ENCODE measurements at regions not wholly inside any gene's neighbourhood (a gene's known extent, or its start where the extent isn't known, plus 50 kb on each side); places are given as distances from the start of the nearest gene placed in this dataset.

DNA sequence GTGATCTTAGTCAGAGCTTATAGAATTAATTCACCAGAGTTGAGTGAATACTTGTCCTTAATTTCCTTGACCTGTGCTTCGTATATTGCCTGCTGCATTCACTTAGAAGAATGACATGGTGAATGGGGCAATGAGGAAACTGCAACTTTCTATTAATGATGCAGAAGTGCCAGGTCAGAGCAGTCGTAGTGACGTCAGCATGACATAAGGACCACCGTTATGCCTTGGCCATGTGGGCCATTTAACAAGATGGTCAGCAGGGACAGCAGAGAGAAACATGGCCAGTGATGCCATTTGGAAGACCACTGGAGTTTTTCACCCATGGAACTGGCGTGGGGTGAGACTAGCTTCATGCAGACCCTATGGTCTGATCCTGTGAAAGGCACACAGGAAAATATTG lies 1469.4 kb upstream of the TMEM132C start:
- no peaks in the 10 kb centered on the region for H3K36me3 ChIP-seq (replicated peaks in 1 of 2)
- no peak overlapping the region for H3K4me3 ChIP-seq
- DNase-seq, result no peak
- TF ChIP-seq, protein P1, sequence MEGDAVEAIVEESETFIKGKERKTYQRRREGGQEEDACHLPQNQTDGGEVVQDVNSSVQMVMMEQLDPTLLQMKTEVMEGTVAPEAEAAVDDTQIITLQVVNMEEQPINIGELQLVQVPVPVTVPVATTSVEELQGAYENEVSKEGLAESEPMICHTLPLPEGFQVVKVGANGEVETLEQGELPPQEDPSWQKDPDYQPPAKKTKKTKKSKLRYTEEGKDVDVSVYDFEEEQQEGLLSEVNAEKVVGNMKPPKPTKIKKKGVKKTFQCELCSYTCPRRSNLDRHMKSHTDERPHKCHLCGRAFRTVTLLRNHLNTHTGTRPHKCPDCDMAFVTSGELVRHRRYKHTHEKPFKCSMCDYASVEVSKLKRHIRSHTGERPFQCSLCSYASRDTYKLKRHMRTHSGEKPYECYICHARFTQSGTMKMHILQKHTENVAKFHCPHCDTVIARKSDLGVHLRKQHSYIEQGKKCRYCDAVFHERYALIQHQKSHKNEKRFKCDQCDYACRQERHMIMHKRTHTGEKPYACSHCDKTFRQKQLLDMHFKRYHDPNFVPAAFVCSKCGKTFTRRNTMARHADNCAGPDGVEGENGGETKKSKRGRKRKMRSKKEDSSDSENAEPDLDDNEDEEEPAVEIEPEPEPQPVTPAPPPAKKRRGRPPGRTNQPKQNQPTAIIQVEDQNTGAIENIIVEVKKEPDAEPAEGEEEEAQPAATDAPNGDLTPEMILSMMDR (IDR thresholded peaks at IDR 0.05), result no peak
- no peak for TF ChIP-seq POLR2A (IDR thresholded peaks at IDR 0.05)
- no peaks in the 10 kb centered on the region for H3K4me1 ChIP-seq (replicated peaks in 1 of 2)
- WGBS, 4 donors, result 68 to 78% (median 77%) methylated on average over 5 of the region's 5 CpGs
- intact Hi-C loops (cut with DNase I), result no loop called here
- H3K9me3 ChIP-seq (replicated peaks in 1 of 3), result no peaks in the 10 kb centered on the region
- no peak overlapping the region for H3K27ac ChIP-seq
- no peaks in the 10 kb centered on the region for H3K27me3 ChIP-seq

DNA sequence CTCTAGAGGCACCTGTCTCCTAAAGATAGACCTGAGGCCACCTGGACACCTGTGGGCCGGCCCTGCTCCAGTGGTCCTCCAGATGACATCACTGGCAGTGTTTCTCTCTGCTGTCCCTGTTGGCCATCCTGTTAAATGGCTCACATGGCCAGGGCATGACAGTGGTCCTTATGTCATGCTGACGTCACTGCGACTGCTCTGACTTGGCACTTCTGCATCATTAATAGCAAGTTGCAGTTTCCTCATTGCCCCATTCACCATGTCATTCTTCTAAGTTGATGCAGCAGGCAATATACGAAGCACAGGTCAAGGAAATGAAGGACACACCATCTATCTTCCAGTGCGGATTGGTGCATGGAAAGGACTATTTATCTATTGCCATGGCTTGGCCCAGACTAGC lies 1468.5 kb upstream of the TMEM132C start:
- Histone ChIP-seq H3K4me1 (replicated peaks in 1 of 2) (no peaks in the 10 kb centered on the region), H3K9me3 (replicated peaks in 1 of 3) (no peaks in the 10 kb centered on the region), H3K27ac (no peak overlapping the region), H3K4me3 (no peak overlapping the region), H3K27me3 (no peaks in the 10 kb centered on the region), H3K36me3 (replicated peaks in 1 of 2) (no peaks in the 10 kb centered on the region)
- 75 to 87% (median 80%) methylated on average over 5 of the region's 5 CpGs for WGBS, 4 donors
- no peak for DNase-seq
- intact Hi-C loops (cut with DNase I), result no loop called here
- TF ChIP-seq POLR2A (IDR thresholded peaks at IDR 0.05), result no peak
- TF ChIP-seq, protein P1 (IDR thresholded peaks at IDR 0.05), result no peak

DNA sequence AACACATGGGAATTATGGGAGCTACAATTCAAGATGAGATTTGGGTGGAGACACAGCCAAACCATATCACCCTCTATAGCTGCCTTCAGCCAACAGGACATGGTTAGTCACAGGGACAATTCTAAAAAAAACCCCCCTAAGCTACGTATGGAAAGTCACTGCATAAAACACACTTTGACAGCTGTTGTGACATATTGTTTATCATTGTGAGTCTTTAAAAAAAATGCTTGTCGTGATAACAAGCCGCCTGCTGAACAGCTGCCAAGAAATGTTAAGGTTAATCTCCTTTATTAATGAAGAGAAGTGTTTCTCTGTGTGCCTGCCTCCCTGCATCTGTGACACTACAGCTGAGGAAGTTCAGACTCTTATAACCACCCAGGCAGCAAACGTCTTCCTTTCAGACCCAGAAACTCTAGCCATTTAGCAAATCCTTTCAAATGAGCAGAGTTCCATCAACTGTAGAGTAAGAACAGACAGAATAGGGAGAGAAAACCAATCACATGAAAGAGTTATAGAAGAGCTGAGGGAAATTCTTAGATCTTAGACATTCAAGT lies 1459.6 kb upstream of the TMEM132C start:
- H3K9me3 ChIP-seq (replicated peaks in 1 of 3), result no peaks in the 10 kb centered on the region
- TF ChIP-seq, protein P1 (IDR thresholded peaks at IDR 0.05), result no peak
- TF ChIP-seq POLR2A (IDR thresholded peaks at IDR 0.05), result no peak
- no peaks in the 10 kb centered on the region for H3K4me1 ChIP-seq (replicated peaks in 1 of 2)
- intact Hi-C loops (cut with DNase I), result no loop called here
- H3K4me3 ChIP-seq, result no peak overlapping the region
- H3K27me3 ChIP-seq, result no peaks in the 10 kb centered on the region
- DNase-seq, result no peak
- WGBS, 4 donors, result 23 to 34% (median 30%) methylated on average over 4 of the region's 4 CpGs
- H3K36me3 ChIP-seq (replicated peaks in 1 of 2), result no peaks in the 10 kb centered on the region
- no peak overlapping the region for H3K27ac ChIP-seq

DNA sequence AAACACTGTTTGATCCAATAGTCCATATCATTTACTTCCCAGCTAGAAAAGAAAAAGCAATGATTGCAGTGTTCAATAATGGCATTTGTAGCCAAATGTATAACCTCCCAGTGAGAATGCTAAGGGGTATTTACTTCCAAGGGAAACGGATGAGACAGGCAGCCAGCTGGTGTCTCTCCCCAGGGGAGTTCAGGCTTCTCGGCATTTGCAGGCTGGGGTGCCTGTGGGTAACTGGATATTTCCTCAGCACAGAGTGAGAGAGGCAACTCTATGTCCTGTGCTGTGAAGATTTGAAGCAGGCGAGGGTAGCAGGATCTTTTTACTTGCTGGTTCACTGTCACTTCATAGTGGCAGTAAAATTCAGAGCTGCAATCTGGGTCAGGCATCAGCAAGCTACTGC lies 1455.6 kb upstream of the TMEM132C start:
- WGBS, 4 donors, result 27 to 33% (median 30%) methylated on average over 1 to 3 of the region's 3 CpGs
- H3K27ac ChIP-seq, result no peak overlapping the region
- intact Hi-C loops (cut with DNase I), result no loop called here

More for the DNA sequence above, 1455.6 kb upstream of the TMEM132C start:
- H3K27me3 ChIP-seq, result no peaks in the 10 kb centered on the region
- TF ChIP-seq POLR2A (IDR thresholded peaks at IDR 0.05), result no peak
- TF ChIP-seq, protein P1 (IDR thresholded peaks at IDR 0.05), result no peak
- H3K36me3 ChIP-seq (replicated peaks in 1 of 2), result no peaks in the 10 kb centered on the region
- DNase-seq, result no peak
- no peak overlapping the region for H3K4me3 ChIP-seq
- H3K9me3 ChIP-seq (replicated peaks in 1 of 3), result no peaks in the 10 kb centered on the region
- no peaks in the 10 kb centered on the region for H3K4me1 ChIP-seq (replicated peaks in 1 of 2)

Measured in adrenal gland (tissue), 9 donors.